ENCODE measurements at regions not wholly inside any gene's neighbourhood (a gene's known extent, or its start where the extent isn't known, plus 50 kb on each side); places are given as distances from the start of the nearest gene placed in this dataset.
A peak's percentile ranks its signal among the peaks of the same experiment; 100 is the strongest.

DNA sequence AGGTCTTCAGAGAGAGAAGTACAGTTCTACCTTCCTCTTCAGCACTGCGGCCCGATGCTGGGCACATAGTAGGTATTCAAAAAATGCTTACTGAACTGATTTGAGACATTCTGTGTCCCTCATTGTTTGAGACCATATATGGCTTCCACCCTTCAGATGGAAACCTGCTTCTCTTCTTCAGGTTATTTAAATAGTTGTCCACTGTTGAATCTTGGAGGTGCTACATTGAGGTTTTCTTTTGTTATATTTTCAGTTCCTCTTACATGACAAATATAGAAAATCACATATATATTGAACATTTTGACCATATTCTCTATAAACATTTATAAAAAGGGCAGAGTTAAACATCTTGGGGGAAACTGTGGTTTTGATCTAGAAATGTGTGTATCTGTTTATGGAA lies 200.2 kb upstream of the LRRC3B start:
- Histone ChIP-seq H3K4me3 (ENCODE audit: low read length) (no peak overlapping the region), H3K4me2 (ENCODE audit: low read length) (no peak overlapping the region), H2BK5ac (ENCODE audit: low read length) (no peak overlapping the region), H3K18ac (ENCODE audit: low read length) (no peak overlapping the region), H3K23ac (ENCODE audit: low read length) (no peak overlapping the region), H2BK120ac (ENCODE audit: low read depth, low read length) (no peak overlapping the region), H4K5ac (ENCODE audit: low read length) (no peak overlapping the region), H3K79me2 (ENCODE audit: control insufficient read depth, insufficient read depth, low read length) (no peaks in the 10 kb centered on the region), H3K4me1 (ENCODE audit: control insufficient read depth, low read depth, low read length) (no peaks in the 10 kb centered on the region), H3K4ac (ENCODE audit: low read depth, low read length) (no peak overlapping the region), H3K27ac (ENCODE audit: low read depth, low read length) (no peak overlapping the region), H3K56ac (ENCODE audit: low read length) (no peak overlapping the region), H4K8ac (ENCODE audit: low read depth, low read length) (no peak overlapping the region), H3K79me1 (ENCODE audit: low read length) (no peaks in the 10 kb centered on the region), H3K27me3 (ENCODE audit: insufficient read depth, low read length, poor library complexity) (no peaks in the 10 kb centered on the region), H3K36me3 (ENCODE audit: control insufficient read depth, insufficient read depth, low read length) (no peaks in the 10 kb centered on the region), H2BK15ac (replicated peaks; ENCODE audit: low read depth) (no peak overlapping the region), H3K9ac (ENCODE audit: low read length) (no peak overlapping the region), H2AK5ac (ENCODE audit: low read length) (no peak overlapping the region)
- DNase-seq, result no peak
- no CpG with 5 or more reads among the region's 2 CpGs for WGBS (ENCODE audit: extremely low coverage, insufficient coverage, low lambda C conversion rate)

DNA sequence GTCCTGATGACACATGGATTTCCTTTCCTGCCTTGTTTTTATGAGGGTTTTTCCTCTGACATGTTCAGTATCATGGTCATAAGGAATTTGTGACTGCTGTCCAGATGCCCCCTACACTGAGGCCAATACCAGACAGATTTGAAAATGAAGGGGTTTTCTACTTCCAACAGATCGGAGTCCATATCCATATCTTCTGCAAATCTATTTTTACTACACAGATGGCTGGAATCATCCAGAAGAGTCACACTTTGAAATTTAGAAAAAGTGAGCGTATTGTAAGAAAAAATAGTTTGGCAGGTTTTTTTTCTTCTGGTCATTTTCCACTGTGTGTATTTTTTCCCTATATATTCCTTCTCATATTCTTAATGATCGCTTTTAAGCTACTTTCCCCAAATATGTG lies 197.5 kb upstream of the LRRC3B start:
- no peak overlapping the region for H3K27ac ChIP-seq (ENCODE audit: low read depth, low read length)
- no peaks in the 10 kb centered on the region for H3K4me1 ChIP-seq (ENCODE audit: control insufficient read depth, low read depth, low read length)
- no peak overlapping the region for H3K9ac ChIP-seq (ENCODE audit: low read length)
- no peak overlapping the region for H3K56ac ChIP-seq (ENCODE audit: low read length)
- no peak overlapping the region for H3K4me3 ChIP-seq (ENCODE audit: low read length)
- no peaks in the 10 kb centered on the region for H3K79me1 ChIP-seq (ENCODE audit: low read length)
- no peak overlapping the region for H4K5ac ChIP-seq (ENCODE audit: low read length)
- H3K27me3 ChIP-seq (ENCODE audit: insufficient read depth, low read length, poor library complexity), result no peaks in the 10 kb centered on the region
- no peak overlapping the region for H4K8ac ChIP-seq (ENCODE audit: low read depth, low read length)
- H3K4me2 ChIP-seq (ENCODE audit: low read length), result no peak overlapping the region
- H2AK5ac ChIP-seq (ENCODE audit: low read length), result no peak overlapping the region
- no peaks in the 10 kb centered on the region for H3K36me3 ChIP-seq (ENCODE audit: control insufficient read depth, insufficient read depth, low read length)
- no peak overlapping the region for H2BK15ac ChIP-seq (replicated peaks; ENCODE audit: low read depth)
- peak overlapping the region; percentile 16 for H3K4ac ChIP-seq (ENCODE audit: low read depth, low read length)
- no peaks in the 10 kb centered on the region for H3K79me2 ChIP-seq (ENCODE audit: control insufficient read depth, insufficient read depth, low read length)
- H2BK120ac ChIP-seq (ENCODE audit: low read depth, low read length), result no peak overlapping the region
- no peak overlapping the region for H3K18ac ChIP-seq (ENCODE audit: low read length)
- H2BK5ac ChIP-seq (ENCODE audit: low read length), result no peak overlapping the region
- DNase-seq, result no peak
- no peak overlapping the region for H3K23ac ChIP-seq (ENCODE audit: low read length)
- no CpG with 5 or more reads among the region's 3 CpGs for WGBS (ENCODE audit: extremely low coverage, insufficient coverage, low lambda C conversion rate)

DNA sequence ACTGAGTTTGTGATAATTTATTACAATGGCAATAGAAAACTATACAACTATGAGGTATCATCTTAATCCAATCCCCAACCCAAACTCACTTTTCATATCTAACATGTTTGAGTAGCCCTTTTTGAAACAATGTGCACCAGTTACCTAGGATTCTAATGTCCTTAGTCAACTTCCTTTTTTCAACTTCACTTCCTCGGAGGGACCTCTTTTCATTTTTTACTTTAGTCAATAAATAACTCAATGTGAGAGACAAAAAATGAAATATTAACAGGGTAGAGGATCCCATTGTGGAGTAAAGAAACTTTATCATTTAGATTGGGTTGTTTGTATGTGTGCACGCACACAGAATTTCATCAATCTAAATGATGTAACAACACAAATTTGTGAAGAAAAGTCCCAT lies 193.6 kb upstream of the LRRC3B start:
- Histone ChIP-seq H3K9ac (ENCODE audit: low read length) (no peak overlapping the region), H3K4me3 (ENCODE audit: low read length) (no peak overlapping the region), H3K4ac (ENCODE audit: low read depth, low read length) (no peak overlapping the region), H4K5ac (ENCODE audit: low read length) (no peak overlapping the region), H3K56ac (ENCODE audit: low read length) (no peak overlapping the region), H3K4me1 (ENCODE audit: control insufficient read depth, low read depth, low read length) (no peaks in the 10 kb centered on the region), H3K4me2 (ENCODE audit: low read length) (no peak overlapping the region), H3K23ac (ENCODE audit: low read length) (no peak overlapping the region), H3K27ac (ENCODE audit: low read depth, low read length) (no peak overlapping the region), H3K18ac (ENCODE audit: low read length) (no peak overlapping the region), H3K36me3 (ENCODE audit: control insufficient read depth, insufficient read depth, low read length) (no peaks in the 10 kb centered on the region), H2AK5ac (ENCODE audit: low read length) (no peak overlapping the region), H3K27me3 (ENCODE audit: insufficient read depth, low read length, poor library complexity) (no peaks in the 10 kb centered on the region), H2BK120ac (ENCODE audit: low read depth, low read length) (no peak overlapping the region), H2BK15ac (replicated peaks; ENCODE audit: low read depth) (no peak overlapping the region), H2BK5ac (ENCODE audit: low read length) (no peak overlapping the region), H3K79me2 (ENCODE audit: control insufficient read depth, insufficient read depth, low read length) (no peaks in the 10 kb centered on the region), H3K79me1 (ENCODE audit: low read length) (no peaks in the 10 kb centered on the region), H4K8ac (ENCODE audit: low read depth, low read length) (no peak overlapping the region)
- WGBS (ENCODE audit: extremely low coverage, insufficient coverage, low lambda C conversion rate), result no CpG with 5 or more reads among the region's 2 CpGs
- no peak for DNase-seq

DNA sequence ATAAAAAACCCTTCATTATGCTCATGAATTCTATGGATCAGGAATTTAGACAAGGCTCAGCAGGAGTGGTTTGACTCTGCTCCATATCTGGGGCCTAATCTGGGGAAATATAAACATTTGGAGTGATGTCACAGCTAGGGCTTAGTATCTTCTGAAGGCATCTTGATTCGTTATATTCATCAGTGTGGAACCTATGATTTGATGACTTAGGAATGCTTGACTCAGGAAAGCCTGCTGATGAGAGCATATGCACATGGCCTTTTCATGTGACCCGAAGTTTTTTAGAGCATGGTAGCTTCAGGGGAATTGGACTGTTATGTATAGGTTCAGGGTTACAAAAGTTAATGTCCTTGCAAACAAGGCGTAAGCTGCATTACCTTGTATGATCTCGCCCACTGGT lies 184.9 kb upstream of the LRRC3B start:
- no peaks in the 10 kb centered on the region for H3K79me2 ChIP-seq (ENCODE audit: control insufficient read depth, insufficient read depth, low read length)

DNA sequence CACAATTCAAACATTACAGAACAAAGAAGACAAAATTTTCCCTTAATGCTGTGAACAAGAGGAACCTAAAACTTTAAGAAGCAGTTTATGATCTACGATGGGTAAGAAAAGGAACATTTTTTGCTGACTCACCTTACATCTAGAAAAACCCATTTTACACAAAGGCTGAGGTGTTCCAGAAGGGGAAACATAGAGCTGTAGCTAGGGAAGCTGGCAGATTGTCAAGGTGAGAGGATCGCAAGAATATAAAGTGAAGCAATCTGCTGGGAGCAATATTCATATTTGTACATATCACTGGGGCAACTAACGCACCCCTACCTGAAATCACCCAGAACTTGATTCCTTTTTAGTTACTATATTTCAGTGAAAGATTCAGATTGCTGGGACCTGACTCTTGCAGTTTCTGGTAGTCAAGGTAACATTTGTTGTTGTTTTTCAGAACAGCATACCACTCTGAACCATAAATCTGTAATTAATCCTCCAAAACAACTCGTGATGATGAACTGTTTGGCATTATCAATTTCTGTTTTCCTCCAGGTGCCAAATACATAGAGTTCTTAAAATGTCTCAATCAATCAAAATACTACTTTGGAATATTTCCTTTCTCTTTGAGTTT lies 184.1 kb upstream of the LRRC3B start:
- H3K4me2 ChIP-seq (ENCODE audit: low read length), result no peak overlapping the region
- no peak overlapping the region for H2AK5ac ChIP-seq (ENCODE audit: low read length)
- no peaks in the 10 kb centered on the region for H3K4me1 ChIP-seq (ENCODE audit: control insufficient read depth, low read depth, low read length)
- no peaks in the 10 kb centered on the region for H3K79me1 ChIP-seq (ENCODE audit: low read length)
- no peak overlapping the region for H3K4ac ChIP-seq (ENCODE audit: low read depth, low read length)
- H4K8ac ChIP-seq (ENCODE audit: low read depth, low read length), result no peak overlapping the region
- WGBS (ENCODE audit: extremely low coverage, insufficient coverage, low lambda C conversion rate), result no CpG with 5 or more reads among the region's 4 CpGs
- DNase-seq, result peak; percentile 3
- no peak overlapping the region for H2BK5ac ChIP-seq (ENCODE audit: low read length)
- H3K27me3 ChIP-seq (ENCODE audit: insufficient read depth, low read length, poor library complexity), result no peaks in the 10 kb centered on the region
- H3K27ac ChIP-seq (ENCODE audit: low read depth, low read length), result no peak overlapping the region
- no peak overlapping the region for H4K5ac ChIP-seq (ENCODE audit: low read length)
- no peak overlapping the region for H3K4me3 ChIP-seq (ENCODE audit: low read length)
- H3K18ac ChIP-seq (ENCODE audit: low read length), result no peak overlapping the region
- H2BK15ac ChIP-seq (replicated peaks; ENCODE audit: low read depth), result no peak overlapping the region
- H3K36me3 ChIP-seq (ENCODE audit: control insufficient read depth, insufficient read depth, low read length), result no peaks in the 10 kb centered on the region
- H2BK120ac ChIP-seq (ENCODE audit: low read depth, low read length), result no peak overlapping the region
- no peak overlapping the region for H3K9ac ChIP-seq (ENCODE audit: low read length)
- no peaks in the 10 kb centered on the region for H3K79me2 ChIP-seq (ENCODE audit: control insufficient read depth, insufficient read depth, low read length)
- H3K56ac ChIP-seq (ENCODE audit: low read length), result no peak overlapping the region
- no peak overlapping the region for H3K23ac ChIP-seq (ENCODE audit: low read length)

More for the DNA sequence above, 184.9 kb upstream of the LRRC3B start:
- Histone ChIP-seq H3K36me3 (ENCODE audit: control insufficient read depth, insufficient read depth, low read length) (no peaks in the 10 kb centered on the region), H3K4me2 (ENCODE audit: low read length) (no peak overlapping the region), H2AK5ac (ENCODE audit: low read length) (no peak overlapping the region), H3K27ac (ENCODE audit: low read depth, low read length) (no peak overlapping the region), H3K9ac (ENCODE audit: low read length) (no peak overlapping the region), H2BK15ac (replicated peaks; ENCODE audit: low read depth) (no peak overlapping the region), H3K79me1 (ENCODE audit: low read length) (no peaks in the 10 kb centered on the region), H4K5ac (ENCODE audit: low read length) (no peak overlapping the region), H3K23ac (ENCODE audit: low read length) (no peak overlapping the region), H2BK5ac (ENCODE audit: low read length) (no peak overlapping the region), H3K56ac (ENCODE audit: low read length) (no peak overlapping the region), H3K18ac (ENCODE audit: low read length) (no peak overlapping the region), H3K4me3 (ENCODE audit: low read length) (no peak overlapping the region), H2BK120ac (ENCODE audit: low read depth, low read length) (no peak overlapping the region), H4K8ac (ENCODE audit: low read depth, low read length) (no peak overlapping the region), H3K4ac (ENCODE audit: low read depth, low read length) (no peak overlapping the region), H3K27me3 (ENCODE audit: insufficient read depth, low read length, poor library complexity) (no peaks in the 10 kb centered on the region), H3K4me1 (ENCODE audit: control insufficient read depth, low read depth, low read length) (no peaks in the 10 kb centered on the region)
- peak; percentile 76 for DNase-seq
- no CpG with 5 or more reads among the region's 4 CpGs for WGBS (ENCODE audit: extremely low coverage, insufficient coverage, low lambda C conversion rate)

Data from mesendoderm (in vitro differentiated cells).